NCI-H2107 treated with DMSO at 0.1 percent for 48 hours (cell line): ENCODE measurements at regions not wholly inside any gene's neighbourhood (a gene's known extent, or its start where the extent isn't known, plus 50 kb on each side); places are given as distances from the start of the nearest gene placed in this dataset.
"Not testable (repeated sequence)": the region's sequence is repeated elsewhere in the genome, so short reads cannot be mapped to it uniquely, and the experiment has no call there.

ENCODE experiments used
- DNase-seq: peaks from one replicate; lab custom pipeline; 2025; ENCODE audit not compliant: unreplicated experiment; lab: John Stamatoyannopoulos, UW

GRCh38 chr1:146521804-146522203 is 293.0 kb upstream of the NOTCH2NLA start:
- DNase-seq, result not testable (repeated sequence)

- not testable (repeated sequence) for DNase-seq
Measured at GRCh38 chr1:146513754-146514153, 284.9 kb upstream of the NOTCH2NLA start.

GRCh38 chr1:146511047-146511777 is 282.4 kb upstream of the NOTCH2NLA start:
- not testable (repeated sequence) for DNase-seq

GRCh38 chr1:146510248-146510983 is 281.6 kb upstream of the NOTCH2NLA start:
- DNase-seq, result not testable (repeated sequence)

GRCh38 chr1:146504121-146504520 is 275.3 kb upstream of the NOTCH2NLA start:
- DNase-seq, result not testable (repeated sequence)

GRCh38 chr1:146487555-146487954 is 258.7 kb upstream of the NOTCH2NLA start:
- DNase-seq, result not testable (repeated sequence)

- DNase-seq, result not testable (repeated sequence)
Measured at GRCh38 chr1:146487155-146487554, 258.3 kb upstream of the NOTCH2NLA start.

- not testable (repeated sequence) for DNase-seq
Measured at GRCh38 chr1:146486300-146487014, 257.6 kb upstream of the NOTCH2NLA start.

- not testable (repeated sequence) for DNase-seq
Measured at GRCh38 chr1:146484195-146484594, 255.4 kb upstream of the NOTCH2NLA start.

- DNase-seq, result not testable (repeated sequence)
Measured at GRCh38 chr1:146479188-146479587, 250.4 kb upstream of the NOTCH2NLA start.

- not testable (repeated sequence) for DNase-seq
Measured at GRCh38 chr1:146478125-146478720, 249.4 kb upstream of the NOTCH2NLA start.

GRCh38 chr1:146475086-146475485 is 246.3 kb upstream of the NOTCH2NLA start:
- DNase-seq, result not testable (repeated sequence)

- DNase-seq, result not testable (repeated sequence)
Measured at GRCh38 chr1:146474216-146474615, 245.4 kb upstream of the NOTCH2NLA start.

- peak; percentile 22 for DNase-seq
Measured at GRCh38 chr1:146472192-146472861, 243.5 kb upstream of the NOTCH2NLA start.

- not testable (repeated sequence) for DNase-seq
Measured at GRCh38 chr1:146459939-146460338, 231.1 kb upstream of the NOTCH2NLA start.

- not testable (repeated sequence) for DNase-seq
Measured at GRCh38 chr1:146459308-146459707, 230.5 kb upstream of the NOTCH2NLA start.

- not testable (repeated sequence) for DNase-seq
Measured at GRCh38 chr1:146448877-146449246, 220.0 kb upstream of the NOTCH2NLA start.

GRCh38 chr1:146448212-146448876 is 219.5 kb upstream of the NOTCH2NLA start:
- not testable (repeated sequence) for DNase-seq

GRCh38 chr1:146443871-146444222 is 215.0 kb upstream of the NOTCH2NLA start:
- not testable (repeated sequence) for DNase-seq
